A549 (cell line): ENCODE measurements at regions not wholly inside any gene's neighbourhood (a gene's known extent, or its start where the extent isn't known, plus 50 kb on each side); places are given as distances from the start of the nearest gene placed in this dataset.

Experiments
- ATAC-seq, 2 experiments: fragments of 200-7000 bp in 1 of 2; fragments of >200 bp in 1 of 2; cut with Nextera tagmentation in 1 of 2; cut with Tn5 transposase in 1 of 2; 3 replicates each; pipeline versions ENCODE4 v1.8.0 to v1.9.1; 2018 to 2020; ENCODE audit warnings: mild to moderate bottlenecking in 1 of 2, moderate library complexity in 1 of 2
- CTCF ChIA-PET: fragments of 300-600 bp; sonication (Branson Sonifier 250); formaldehyde crosslinking; extraction: SDS; loops from one replicate; lab custom pipeline; 2021; ENCODE audit warnings: antibody characterized with exemption, inconsistent platforms; lab: Yijun Ruan, JAX
- POLR2A ChIA-PET: fragments of 350-600 bp; formaldehyde crosslinking; extraction: SDS; loops from one replicate; lab custom pipeline; 2021; ENCODE audit warnings: antibody characterized with exemption, inconsistent platforms; lab: Yijun Ruan, JAX
- DNase-seq, 2 experiments: peaks; one replicate each; pipeline versions ENCODE4 v3.0.0 to v3.0.0-alpha.2; 2011 to 2016; ENCODE audit warnings: low read depth in 1 of 2, low spot score in 1 of 2
- FAIRE-seq: peaks from 2 replicates; lab custom pipeline; 2011; peaks lifted over from hg19 to GRCh38; lab: Jason Lieb, UNC
- H3K27ac ChIP-seq, 2 experiments: fragments of >200 bp; sonication (Bioruptor Twin); formaldehyde crosslinking; 3 replicates each; pipeline ENCODE4 v1.5.1; 2016 to 2017
- H3K4me1 ChIP-seq: fragments of >200 bp; sonication (Bioruptor Twin); formaldehyde crosslinking; 3 replicates; pipeline ENCODE4 v1.6.1; 2016
- H3K4me2 ChIP-seq: fragments of >200 bp; sonication (Bioruptor Twin); formaldehyde crosslinking; 3 replicates; pipeline ENCODE4 v1.6.1; 2016
- H3K4me3 ChIP-seq: fragments of >200 bp; sonication (Bioruptor Twin); formaldehyde crosslinking; 3 replicates; pipeline ENCODE4 v1.5.1; 2016
- H3K9me3 ChIP-seq: fragments of >200 bp; sonication (Bioruptor Twin); formaldehyde crosslinking; 3 replicates; pipeline ENCODE4 v1.6.1; 2016
- ATOH8 ChIP-seq: fragments of 250-450 bp; sonication (Bioruptor Pico); IDR thresholded peaks from 2 replicates; pipeline ENCODE4 v1.5.0; 2020; ENCODE audit warnings: low read depth, mild to moderate bottlenecking, moderate library complexity
- CBX2 ChIP-seq: fragments of 200-600 bp; sonication (generic); IDR thresholded peaks from 2 replicates; pipeline ENCODE4 v1.6.1; 2016; ENCODE audit warnings: low read depth, mild to moderate bottlenecking, borderline replicate concordance
- CHD4 ChIP-seq: fragments of 200-600 bp; sonication (generic); IDR thresholded peaks from 2 replicates; pipeline ENCODE4 v1.6.1; 2016; ENCODE audit warnings: antibody characterized with exemption, mild to moderate bottlenecking, borderline replicate concordance
- EHF ChIP-seq: fragments of 250-450 bp; sonication (Bioruptor Pico); IDR thresholded peaks from 2 replicates; pipeline ENCODE4 v1.5.0; 2020; ENCODE audit warnings: mild to moderate bottlenecking
- EHMT2 ChIP-seq: fragments of 200-600 bp; sonication (generic); IDR thresholded peaks from 2 replicates; pipeline ENCODE4 v1.6.1; 2016; ENCODE audit warnings: antibody characterized with exemption, low read depth, mild to moderate bottlenecking, moderate library complexity
- ELK1 ChIP-seq: fragments of 150-350 bp; IDR thresholded peaks from 2 replicates; pipeline ENCODE4 v1.6.1; 2014; ENCODE audit warnings: low read depth, mild to moderate bottlenecking, low read length
- EP300 ChIP-seq, 2 experiments: fragments of >200 bp; sonication (Bioruptor Twin); formaldehyde crosslinking; IDR thresholded peaks; 2 replicates in 1 of 2; 3 replicates in 1 of 2; pipeline ENCODE4 v1.6.1; 2016 to 2017
- ESRRA ChIP-seq: fragments of 150-350 bp; IDR thresholded peaks from 2 replicates; pipeline ENCODE4 v1.6.1; 2014; ENCODE audit warnings: mild to moderate bottlenecking, low read length, borderline replicate concordance
- FOSB ChIP-seq: fragments of 250-450 bp; sonication (Bioruptor Pico); IDR thresholded peaks from 2 replicates; pipeline ENCODE4 v1.5.0; 2020; ENCODE audit warnings: mild to moderate bottlenecking, moderate library complexity
- FOSL2 ChIP-seq, 2 experiments: fragments of 450-650 bp in 1 of 2; fragments of >200 bp in 1 of 2; sonication (Bioruptor Twin) in 1 of 2; formaldehyde crosslinking; IDR thresholded peaks; 2 replicates each; pipeline versions ENCODE4 v1.5.0 to v1.6.1; 2016 to 2020; ENCODE audit warnings: mild to moderate bottlenecking in 1 of 2, moderate library complexity in 1 of 2
- GATA3 ChIP-seq: IDR thresholded peaks from 2 replicates; pipeline ENCODE4 v1.6.1; 2012; ENCODE audit warnings: borderline replicate concordance
- HDAC2 ChIP-seq: fragments of 200-600 bp; sonication (generic); IDR thresholded peaks from 2 replicates; pipeline ENCODE4 v1.6.1; 2016
- HEYL ChIP-seq: fragments of 250-450 bp; sonication (Bioruptor Pico); IDR thresholded peaks from 2 replicates; pipeline ENCODE4 v1.8.0; 2021; ENCODE audit warnings: mild to moderate bottlenecking, moderate library complexity
- HMGXB4 ChIP-seq: fragments of 250-450 bp; sonication (Bioruptor Pico); IDR thresholded peaks from 2 replicates; pipeline ENCODE4 v1.5.0; 2021; ENCODE audit warnings: mild to moderate bottlenecking, moderate library complexity, borderline replicate concordance
- JUN ChIP-seq, 2 experiments: fragments of >200 bp; sonication (Bioruptor Twin); formaldehyde crosslinking; IDR thresholded peaks; 2 replicates in 1 of 2; 3 replicates in 1 of 2; pipeline ENCODE4 v1.6.1; 2016 to 2017
- KDM1A ChIP-seq: fragments of 200-600 bp; sonication (generic); IDR thresholded peaks from 2 replicates; pipeline ENCODE4 v1.6.1; 2016; ENCODE audit warnings: low read depth, mild to moderate bottlenecking
- NFE2L2 ChIP-seq: fragments of 150-350 bp; conservative IDR thresholded peaks from 2 replicates; pipeline ENCODE4 v1.6.1; 2014; ENCODE audit warnings: low read length
- NR3C1 ChIP-seq: fragments of >200 bp; sonication (Bioruptor Twin); formaldehyde crosslinking; IDR thresholded peaks from 3 replicates; pipeline ENCODE4 v1.6.1; 2017
- PHF8 ChIP-seq: fragments of 200-600 bp; sonication (generic); IDR thresholded peaks from 2 replicates; pipeline ENCODE4 v1.6.1; 2016; ENCODE audit warnings: low read depth, mild to moderate bottlenecking, antibody characterized with exemption, moderate library complexity, borderline replicate concordance
- POLR2A ChIP-seq: IDR thresholded peaks from 2 replicates; pipeline ENCODE4 v1.6.1; 2012; ENCODE audit warnings: mild to moderate bottlenecking, low read length
- RCOR1 ChIP-seq: fragments of 150-350 bp; IDR thresholded peaks from 2 replicates; pipeline ENCODE4 v1.6.1; 2014; ENCODE audit warnings: antibody characterized with exemption, low read length, low read depth
- RNF2 ChIP-seq: fragments of 200-600 bp; sonication (generic); IDR thresholded peaks from 2 replicates; pipeline ENCODE4 v1.6.1; 2016; ENCODE audit warnings: low read depth, mild to moderate bottlenecking, antibody characterized with exemption, moderate library complexity, borderline replicate concordance
- TP53 ChIP-seq: fragments of 250-450 bp; sonication (Bioruptor Pico); IDR thresholded peaks from 2 replicates; pipeline ENCODE4 v1.5.0; 2021; ENCODE audit warnings: mild to moderate bottlenecking, moderate library complexity
- USF2 ChIP-seq: fragments of 450-650 bp; IDR thresholded peaks from 2 replicates; pipeline ENCODE4 v1.6.1; 2014; ENCODE audit warnings: antibody characterized with exemption
- ZC3H11A ChIP-seq: fragments of 450-650 bp; IDR thresholded peaks from 2 replicates; pipeline ENCODE4 v1.6.1; 2014; ENCODE audit warnings: antibody characterized with exemption, mild to moderate bottlenecking
- ZSCAN20 ChIP-seq: fragments of 250-450 bp; sonication (Bioruptor Pico); IDR thresholded peaks from 2 replicates; pipeline ENCODE4 v1.8.0; 2022; ENCODE audit warnings: mild to moderate bottlenecking, moderate library complexity
- WGBS: methylation state at CpG from one replicate; pipeline ENCODE4 v1.1.6; 2017; ENCODE audit errors: missing lambda C conversion rate; 5-methylcytosine and 5-hydroxymethylcytosine counted together
- TF ChIP-seq, protein P1 (sequence below): IDR thresholded peaks from 2 replicates; pipeline ENCODE4 v1.6.1; 2012
- TF ChIP-seq, protein P2 (sequence below): IDR thresholded peaks from 2 replicates; pipeline ENCODE4 v1.6.1; 2012

- H3K4me2 ChIP-seq = no peak overlapping the region
- FAIRE-seq = no peak
- H3K27ac ChIP-seq = no peak overlapping the region
- no peaks in the 10 kb centered on the region for H3K9me3 ChIP-seq
- H3K4me3 ChIP-seq = no peak overlapping the region
- ATAC-seq = no peak
- CTCF ChIA-PET = no interaction called here
- POLR2A ChIA-PET = no interaction called here
- 12% methylated on average over 2 of the region's 2 CpGs for WGBS
- no peaks in the 10 kb centered on the region for H3K4me1 ChIP-seq
- DNase-seq = no peak
- no peak for TF ChIP-seq POLR2A
- TF ChIP-seq JUN (IDR thresholded peaks at IDR 0.05) = no peak
- TF ChIP-seq FOSL2 (IDR thresholded peaks at IDR 0.05) = no peak
- no peak for TF ChIP-seq FOSL2 (CRISPR knock-in tag; IDR thresholded peaks at IDR 0.05)
- TF ChIP-seq FOSB = no peak
- no peak for TF ChIP-seq CBX2
- TF ChIP-seq CHD4 = no peak
- TF ChIP-seq, protein P1, sequence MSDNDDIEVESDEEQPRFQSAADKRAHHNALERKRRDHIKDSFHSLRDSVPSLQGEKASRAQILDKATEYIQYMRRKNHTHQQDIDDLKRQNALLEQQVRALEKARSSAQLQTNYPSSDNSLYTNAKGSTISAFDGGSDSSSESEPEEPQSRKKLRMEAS = no peak
- no peak for TF ChIP-seq ATOH8
- TF ChIP-seq USF2 = no peak
- no peak for TF ChIP-seq ESRRA
- TF ChIP-seq RNF2 = no peak
- TF ChIP-seq ZC3H11A = no peak
- TF ChIP-seq GATA3 = no peak
- no peak for TF ChIP-seq NR3C1
- TF ChIP-seq HMGXB4 = no peak
- no peak for TF ChIP-seq PHF8
These were observed 357.5 kb upstream of the SFSWAP start for GRCh38 chr12:131353376-131353775.

DNA sequence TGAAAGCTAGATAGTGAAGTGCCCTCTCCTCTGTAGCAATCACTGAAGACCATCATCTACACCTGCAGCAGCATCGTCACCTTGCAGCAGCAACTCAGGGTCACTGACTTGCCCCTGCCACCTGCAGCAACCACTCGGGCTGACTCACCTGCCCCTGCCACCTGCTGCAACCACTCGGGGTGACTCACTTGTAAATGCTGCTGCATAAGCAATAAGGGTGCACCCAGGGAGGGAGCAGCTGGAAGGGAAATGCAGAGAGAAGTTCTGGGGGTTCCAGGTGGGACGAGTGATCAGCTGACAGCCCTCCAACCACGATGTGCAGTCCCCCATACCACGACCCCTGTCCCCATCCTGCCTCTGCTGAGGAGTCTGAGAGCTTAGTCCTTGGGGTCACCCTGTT lies 357.1 kb upstream of the SFSWAP start:
- Histone ChIP-seq H3K27ac (no peak overlapping the region), H3K9me3 (no peaks in the 10 kb centered on the region), H3K4me1 (no peaks in the 10 kb centered on the region), H3K4me3 (no peak overlapping the region), H3K4me2 (no peak overlapping the region)
- ATAC-seq (no peak), FAIRE-seq (no peak), DNase-seq (no peak)
- ChIA-PET POLR2A (no interaction called here), CTCF (no interaction called here)
- no peak for TF ChIP-seq EHMT2
- TF ChIP-seq CBX2 = no peak
- TF ChIP-seq KDM1A = no peak
- TF ChIP-seq HEYL = no peak
- TF ChIP-seq, protein P2, sequence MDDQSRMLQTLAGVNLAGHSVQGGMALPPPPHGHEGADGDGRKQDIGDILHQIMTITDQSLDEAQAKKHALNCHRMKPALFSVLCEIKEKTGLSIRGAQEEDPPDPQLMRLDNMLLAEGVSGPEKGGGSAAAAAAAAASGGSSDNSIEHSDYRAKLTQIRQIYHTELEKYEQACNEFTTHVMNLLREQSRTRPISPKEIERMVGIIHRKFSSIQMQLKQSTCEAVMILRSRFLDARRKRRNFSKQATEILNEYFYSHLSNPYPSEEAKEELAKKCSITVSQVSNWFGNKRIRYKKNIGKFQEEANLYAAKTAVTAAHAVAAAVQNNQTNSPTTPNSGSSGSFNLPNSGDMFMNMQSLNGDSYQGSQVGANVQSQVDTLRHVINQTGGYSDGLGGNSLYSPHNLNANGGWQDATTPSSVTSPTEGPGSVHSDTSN = no peak
- no peak for TF ChIP-seq RCOR1
- no peak for TF ChIP-seq ZSCAN20 (CRISPR knock-in tag)
- no peak for TF ChIP-seq TP53 (CRISPR knock-in tag)
- TF ChIP-seq EHF = no peak
- TF ChIP-seq ZC3H11A = no peak
- no peak for TF ChIP-seq ELK1
- no peak for TF ChIP-seq EP300 (IDR thresholded peaks at IDR 0.05)
- no peak for TF ChIP-seq HDAC2
- TF ChIP-seq USF2 = no peak
- TF ChIP-seq, protein P1 = no peak
- no peak for TF ChIP-seq NFE2L2
- 27% methylated on average over 6 of the region's 6 CpGs for WGBS
